PC-3 (cell line): ENCODE measurements at regions not wholly inside any gene's neighbourhood (a gene's known extent, or its start where the extent isn't known, plus 50 kb on each side); places are given as distances from the start of the nearest gene placed in this dataset.
"Not testable (repeated sequence)": the region's sequence is repeated elsewhere in the genome, so short reads cannot be mapped to it uniquely, and the experiment has no call there.

ENCODE experiments used
- ATAC-seq: fragments of 200-7000 bp; cut with Tn5 transposase; 2 replicates; pipeline ENCODE4 v1.9.1; 2020; ENCODE audit warnings: mild to moderate bottlenecking, moderate library complexity
- BruUV-seq: library from RNA; stranded (reverse); fragments of 400-500 nt; replicated peaks from 2 replicates; lab custom pipeline; 2021; lab: Mats Ljungman, UMichigan
- CTCF ChIA-PET: fragments of 300-600 bp; sonication (Branson Sonifier 250); formaldehyde crosslinking; loops from one replicate; lab custom pipeline; 2022; ENCODE audit warnings: antibody characterized with exemption; lab: Charles Lee
- POLR2A ChIA-PET: fragments of 300-600 bp; sonication (Branson Sonifier 250); formaldehyde crosslinking; loops from one replicate; lab custom pipeline; 2022; ENCODE audit warnings: antibody characterized with exemption; ENCODE audit not compliant: unreplicated experiment; lab: Charles Lee
- DNase-seq: peaks from one replicate; pipeline ENCODE4 v3.0.0-alpha.2; 2015
- H2AFZ ChIP-seq: fragments of 300-600 bp; sonication (generic); 2 replicates; pipeline ENCODE4 v1.6.0; 2016; ENCODE audit warnings: antibody characterized with exemption, low read length
- H3F3A ChIP-seq: fragments of 300-600 bp; sonication (generic); one replicate; pipeline ENCODE4 v1.6.0; 2017; ENCODE audit warnings: antibody characterized with exemption, low read length, control low read depth, mild to moderate bottlenecking; ENCODE audit not compliant: unreplicated experiment
- H3K27ac ChIP-seq: fragments of 300-600 bp; sonication (generic); 2 replicates; pipeline ENCODE4 v1.5.1; 2016; ENCODE audit warnings: mild to moderate bottlenecking, low read length
- H3K27me3 ChIP-seq: fragments of 300-600 bp; sonication (generic); 2 replicates; pipeline ENCODE4 v1.6.1; 2016; ENCODE audit warnings: low read length, mixed read lengths
- H3K36me3 ChIP-seq: fragments of 300-600 bp; sonication (generic); 2 replicates; pipeline ENCODE4 v1.6.1; 2016; ENCODE audit warnings: low read depth, mixed run types, low read length, mixed read lengths
- H3K4me1 ChIP-seq: fragments of 300-600 bp; sonication (generic); 2 replicates; pipeline ENCODE4 v1.5.1; 2016; ENCODE audit warnings: low read length; ENCODE audit not compliant: insufficient read depth
- H3K4me2 ChIP-seq: fragments of 300-600 bp; sonication (generic); 2 replicates; pipeline ENCODE4 v1.6.0; 2016; ENCODE audit warnings: low read length
- H3K4me3 ChIP-seq: fragments of 300-600 bp; sonication (generic); 2 replicates; pipeline ENCODE4 v1.5.1; 2016; ENCODE audit warnings: mild to moderate bottlenecking, low read length, mixed read lengths
- H3K79me2 ChIP-seq: fragments of 300-600 bp; sonication (generic); 2 replicates; pipeline ENCODE4 v1.6.1; 2017; ENCODE audit warnings: low read length, mixed read lengths
- H3K9ac ChIP-seq: fragments of 300-600 bp; sonication (generic); 2 replicates; pipeline ENCODE4 v1.6.0; 2016; ENCODE audit warnings: mild to moderate bottlenecking, low read length
- H3K9me2 ChIP-seq: fragments of 300-600 bp; sonication (generic); replicated peaks from 2 replicates; pipeline ENCODE4 v1.6.1; 2016; ENCODE audit warnings: mixed run types, low read length, mixed read lengths
- H3K9me3 ChIP-seq: fragments of 300-600 bp; sonication (generic); 2 replicates; pipeline ENCODE4 v1.6.1; 2016; ENCODE audit warnings: low read length, mixed read lengths
- H4K20me1 ChIP-seq: fragments of 300-600 bp; sonication (generic); 2 replicates; pipeline ENCODE4 v1.6.1; 2016; ENCODE audit warnings: low read length, mixed read lengths
- EZH2 ChIP-seq: fragments of 300-600 bp; sonication (generic); IDR thresholded peaks from one replicate; pipeline ENCODE4 v1.6.1; 2017; ENCODE audit warnings: antibody characterized with exemption, mild to moderate bottlenecking, low read length; ENCODE audit not compliant: unreplicated experiment
- EZH2phosphoT487 ChIP-seq: fragments of 300-600 bp; sonication (generic); IDR thresholded peaks from 2 replicates; pipeline ENCODE4 v1.6.1; 2018; ENCODE audit warnings: mild to moderate bottlenecking, antibody characterized with exemption, low read length, borderline replicate concordance
- intact Hi-C: fragments of 100-400 bp; cut with micrococcal nuclease; formaldehyde crosslinking; loops from 2 replicates; pipeline ENCODE4 v1.9.0; 2023
- TF ChIP-seq, protein P1 (sequence below): fragments of 300-600 bp; sonication (generic); conservative IDR thresholded peaks from 2 replicates; pipeline ENCODE4 v1.5.1; 2017; ENCODE audit warnings: antibody characterized with exemption, low read depth, mild to moderate bottlenecking, low read length

DNA sequence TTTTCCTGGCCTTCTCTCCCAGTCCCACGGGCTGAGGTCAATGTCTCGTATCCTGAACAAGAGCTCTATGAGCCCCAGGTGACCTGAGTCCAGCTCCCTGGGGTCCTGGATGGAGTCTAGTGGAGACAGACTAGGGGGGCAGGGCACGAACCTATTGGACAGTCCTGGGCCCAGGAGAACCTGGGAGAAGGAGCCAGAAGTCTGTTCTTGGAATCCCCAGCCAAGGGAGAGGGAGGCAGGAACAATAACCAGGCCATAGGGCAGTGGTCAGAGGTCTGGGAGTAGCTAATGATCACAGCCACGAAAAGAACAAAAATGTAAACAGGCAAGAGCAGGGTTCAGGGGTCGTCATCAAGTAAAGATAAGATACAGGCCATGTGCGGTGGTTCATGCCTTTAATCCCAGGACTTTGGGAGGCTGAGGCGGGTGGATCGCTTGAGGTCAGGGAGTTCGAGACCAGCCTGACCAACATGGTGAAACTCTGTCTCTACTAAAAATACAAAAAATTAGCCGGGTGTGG, 60.8 kb downstream of the COPRS start:
- DNase-seq, result no peak
- CTCF ChIA-PET, result no interaction called here
- H3F3A ChIP-seq, result no peaks in the 10 kb centered on the region
- H3K79me2 ChIP-seq, result no peaks in the 10 kb centered on the region
- BruUV-seq, result no TSS peak
- no peak overlapping the region for H3K27ac ChIP-seq
- H3K36me3 ChIP-seq, result no peaks in the 10 kb centered on the region
- no peak overlapping the region for H2AFZ ChIP-seq
- no peak for ATAC-seq
- POLR2A ChIA-PET, result no interaction called here
- no peak overlapping the region for H3K9ac ChIP-seq
- no peaks in the 10 kb centered on the region for H3K4me1 ChIP-seq
- no peak overlapping the region for H3K4me3 ChIP-seq
- no peak overlapping the region for H3K4me2 ChIP-seq
- H4K20me1 ChIP-seq, result no peaks in the 10 kb centered on the region
- no peaks in the 10 kb centered on the region for H3K9me3 ChIP-seq
- H3K9me2 ChIP-seq, result no peaks in the 10 kb centered on the region
- intact Hi-C loops, result no loop called here
- no peaks in the 10 kb centered on the region for H3K27me3 ChIP-seq
- no peak for TF ChIP-seq EZH2
- TF ChIP-seq, protein P1, sequence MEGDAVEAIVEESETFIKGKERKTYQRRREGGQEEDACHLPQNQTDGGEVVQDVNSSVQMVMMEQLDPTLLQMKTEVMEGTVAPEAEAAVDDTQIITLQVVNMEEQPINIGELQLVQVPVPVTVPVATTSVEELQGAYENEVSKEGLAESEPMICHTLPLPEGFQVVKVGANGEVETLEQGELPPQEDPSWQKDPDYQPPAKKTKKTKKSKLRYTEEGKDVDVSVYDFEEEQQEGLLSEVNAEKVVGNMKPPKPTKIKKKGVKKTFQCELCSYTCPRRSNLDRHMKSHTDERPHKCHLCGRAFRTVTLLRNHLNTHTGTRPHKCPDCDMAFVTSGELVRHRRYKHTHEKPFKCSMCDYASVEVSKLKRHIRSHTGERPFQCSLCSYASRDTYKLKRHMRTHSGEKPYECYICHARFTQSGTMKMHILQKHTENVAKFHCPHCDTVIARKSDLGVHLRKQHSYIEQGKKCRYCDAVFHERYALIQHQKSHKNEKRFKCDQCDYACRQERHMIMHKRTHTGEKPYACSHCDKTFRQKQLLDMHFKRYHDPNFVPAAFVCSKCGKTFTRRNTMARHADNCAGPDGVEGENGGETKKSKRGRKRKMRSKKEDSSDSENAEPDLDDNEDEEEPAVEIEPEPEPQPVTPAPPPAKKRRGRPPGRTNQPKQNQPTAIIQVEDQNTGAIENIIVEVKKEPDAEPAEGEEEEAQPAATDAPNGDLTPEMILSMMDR, result no peak
- no peak for TF ChIP-seq EZH2phosphoT487

DNA sequence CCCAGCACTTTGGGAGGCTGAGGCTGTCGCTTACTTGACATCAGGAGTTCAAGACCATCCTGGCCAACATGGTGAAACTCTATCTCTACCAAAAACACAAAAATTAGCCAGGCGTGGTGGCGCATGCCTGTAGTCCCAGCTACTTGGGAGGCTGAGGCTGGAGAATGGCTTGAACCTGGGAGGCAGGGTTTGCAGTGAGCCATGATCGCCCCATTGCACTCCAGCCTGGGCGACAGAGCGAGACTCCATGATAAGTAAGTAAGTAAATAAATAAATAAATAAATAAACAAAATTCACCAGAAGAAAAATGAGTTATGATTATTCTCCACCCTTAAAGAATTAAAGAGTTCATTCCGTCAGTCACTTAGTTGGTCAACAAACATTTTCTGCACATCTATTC, 63.1 kb downstream of the COPRS start:
- H3K9ac ChIP-seq, H3K36me3 ChIP-seq, H3K4me2 ChIP-seq, H3F3A ChIP-seq, H3K79me2 ChIP-seq, POLR2A ChIA-PET, CTCF ChIA-PET, H3K4me3 ChIP-seq, ATAC-seq, H4K20me1 ChIP-seq, DNase-seq, H3K4me1 ChIP-seq, H3K9me2 ChIP-seq, H3K27me3 ChIP-seq, intact Hi-C loops, H3K27ac ChIP-seq, H3K9me3 ChIP-seq, BruUV-seq, H2AFZ ChIP-seq: not testable (repeated sequence)

DNA sequence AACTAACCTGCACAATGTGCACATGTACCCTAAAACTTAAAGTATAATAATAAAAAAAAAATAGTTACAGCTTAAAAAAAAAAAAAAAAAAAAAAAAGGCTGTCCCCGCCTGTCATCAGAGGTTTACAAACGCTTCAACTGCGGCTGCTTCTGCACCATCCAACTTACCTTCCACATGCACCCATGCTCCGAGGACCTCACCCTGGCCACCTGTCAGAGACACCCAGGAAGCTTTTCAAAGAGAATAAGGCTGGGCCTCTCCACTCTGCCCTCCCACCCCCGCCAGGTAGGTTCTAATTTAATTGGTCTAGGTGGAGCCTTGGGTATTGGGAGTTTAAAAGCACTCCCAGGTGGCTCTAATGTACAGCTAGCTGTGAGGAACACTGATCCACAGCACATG, 64.9 kb downstream of the COPRS start:
- POLR2A ChIA-PET, result no interaction called here
- no peaks in the 10 kb centered on the region for H3K9me2 ChIP-seq
- no peak overlapping the region for H3K27ac ChIP-seq
- no peaks in the 10 kb centered on the region for H3K4me1 ChIP-seq
- CTCF ChIA-PET, result no interaction called here
- ATAC-seq, result no peak
- no peak overlapping the region for H3K4me3 ChIP-seq
- no peak for TF ChIP-seq EZH2phosphoT487
- H3K9ac ChIP-seq, result no peak overlapping the region
- H3K27me3 ChIP-seq, result no peaks in the 10 kb centered on the region
- BruUV-seq, result no TSS peak
- H3F3A ChIP-seq, result no peaks in the 10 kb centered on the region
- no peak overlapping the region for H2AFZ ChIP-seq
- DNase-seq, result no peak
- no peaks in the 10 kb centered on the region for H3K79me2 ChIP-seq
- no peak overlapping the region for H3K4me2 ChIP-seq
- intact Hi-C loops, result no loop called here
- H3K36me3 ChIP-seq, result no peaks in the 10 kb centered on the region
- H3K9me3 ChIP-seq, result no peaks in the 10 kb centered on the region
- H4K20me1 ChIP-seq, result no peaks in the 10 kb centered on the region

DNA sequence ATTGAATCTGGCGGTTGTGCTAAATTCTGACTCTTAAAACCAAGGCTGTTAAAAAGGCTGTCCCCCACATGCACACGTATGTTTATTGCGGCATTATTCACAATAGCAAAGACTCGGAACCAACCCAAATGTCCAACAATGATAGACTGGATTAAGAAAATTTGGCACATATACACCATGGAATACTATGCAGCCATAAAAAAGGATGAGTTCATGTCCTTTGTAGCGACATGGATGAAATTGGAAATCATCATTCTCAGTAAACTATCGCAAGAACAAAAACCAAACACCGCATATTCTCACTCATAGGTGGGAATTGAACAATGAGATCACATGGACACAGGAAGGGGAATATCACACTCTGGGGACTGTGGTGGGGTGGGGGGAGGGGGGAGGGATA, 65.4 kb downstream of the COPRS start:
- ATAC-seq, H2AFZ ChIP-seq, H3K79me2 ChIP-seq, H3K36me3 ChIP-seq, H3K9me3 ChIP-seq, H3K27me3 ChIP-seq, CTCF ChIA-PET, H3K9me2 ChIP-seq, H3K27ac ChIP-seq, H3K4me3 ChIP-seq, BruUV-seq, H3F3A ChIP-seq, intact Hi-C loops, DNase-seq, H3K9ac ChIP-seq, H3K4me2 ChIP-seq, H4K20me1 ChIP-seq, POLR2A ChIA-PET, H3K4me1 ChIP-seq: not testable (repeated sequence)
